CD14-positive monocyte (primary cell): ENCODE measurements at regions not wholly inside any gene's neighbourhood (a gene's known extent, or its start where the extent isn't known, plus 50 kb on each side); places are given as distances from the start of the nearest gene placed in this dataset.

Source experiments
- DNase-seq, 3 donors: peaks; one replicate each; pipeline ENCODE4 v3.0.0-alpha.2; 2011 to 2022
- H2AFZ ChIP-seq: 2 replicates; pipeline ENCODE4 v1.6.0; 2012; ENCODE audit warnings: mild to moderate bottlenecking, low read depth, low read length, inconsistent platforms; ENCODE audit not compliant: insufficient read depth, poor library complexity, severe bottlenecking
- H3K27ac ChIP-seq, 2 donors: 1 replicate in 1 of 2; 2 replicates in 1 of 2; pipeline ENCODE4 v1.5.1; 2012 to 2013; ENCODE audit warnings: low read length in 2 of 2, control low read depth in 1 of 2, inconsistent platforms in 1 of 2, low read depth in 1 of 2, mild to moderate bottlenecking in 1 of 2
- H3K27me3 ChIP-seq, 2 donors: one replicate each; pipeline versions ENCODE4 v1.6.0 to v1.6.1; 2011 to 2013; ENCODE audit warnings: low read length in 2 of 2; ENCODE audit not compliant: control insufficient read depth in 2 of 2, insufficient read depth in 2 of 2
- H3K36me3 ChIP-seq, 2 donors: replicated peaks in 1 of 2; 1 replicate in 1 of 2; 2 replicates in 1 of 2; pipeline versions ENCODE4 v1.5.1 to v1.6.1; 2012 to 2013; ENCODE audit warnings: low read length in 2 of 2, control low read depth in 1 of 2, inconsistent platforms in 1 of 2, mild to moderate bottlenecking in 1 of 2; ENCODE audit not compliant: insufficient read depth in 2 of 2, control insufficient read depth in 1 of 2
- H3K4me1 ChIP-seq, 2 donors: 1 replicate in 1 of 2; 2 replicates in 1 of 2; pipeline versions ENCODE4 v1.5.1 to v1.6.1; 2012 to 2013; ENCODE audit warnings: low read length in 2 of 2, control low read depth in 1 of 2, inconsistent platforms in 1 of 2, mild to moderate bottlenecking in 1 of 2, moderate library complexity in 1 of 2; ENCODE audit not compliant: insufficient read depth in 2 of 2, control insufficient read depth in 1 of 2
- H3K4me2 ChIP-seq: replicated peaks from 2 replicates; pipeline ENCODE3; 2012; ENCODE audit warnings: low read length, moderate library complexity, mild to moderate bottlenecking; ENCODE audit not compliant: poor library complexity, severe bottlenecking; ENCODE audit errors: extremely low read depth
- H3K4me3 ChIP-seq, 3 experiments: fragments of 200-600 bp in 1 of 3; sonication (generic) in 1 of 3; replicated peaks in 1 of 3; 1 replicate in 2 of 3; 2 replicates in 1 of 3; pipeline ENCODE4 v1.5.1; 2011 to 2013; ENCODE audit warnings: low read length in 3 of 3, mild to moderate bottlenecking in 3 of 3, control low read depth in 2 of 3, low read depth in 2 of 3, inconsistent platforms in 1 of 3, moderate library complexity in 1 of 3
- H3K79me2 ChIP-seq: 2 replicates; pipeline ENCODE4 v1.6.0; 2012; ENCODE audit warnings: mild to moderate bottlenecking, control low read depth, inconsistent platforms, low read length, moderate library complexity; ENCODE audit not compliant: insufficient read depth
- H3K9ac ChIP-seq: 2 replicates; pipeline ENCODE4 v1.6.0; 2017; ENCODE audit warnings: low read length, mild to moderate bottlenecking; ENCODE audit not compliant: insufficient read depth, poor library complexity, severe bottlenecking
- H3K9me3 ChIP-seq, 2 donors: replicated peaks in 1 of 2; 1 replicate in 1 of 2; 2 replicates in 1 of 2; pipeline versions ENCODE4 v1.5.1 to v1.6.1; 2012 to 2013; ENCODE audit warnings: low read length in 2 of 2, control low read depth in 1 of 2; ENCODE audit not compliant: control insufficient read depth in 1 of 2, insufficient read depth in 1 of 2
- H4K20me1 ChIP-seq: 2 replicates; pipeline ENCODE4 v1.6.0; 2012; ENCODE audit warnings: mild to moderate bottlenecking, low read length, control low read depth, moderate library complexity; ENCODE audit not compliant: insufficient read depth
- H3K27ac Mint-ChIP-seq, 7 donors: one replicate each; pipeline ENCODE4 v1.8.0; 2020; ENCODE audit warnings: mild to moderate bottlenecking in 7 of 7, mixed read lengths in 7 of 7, moderate library complexity in 6 of 7, inconsistent platforms in 2 of 7
- H3K27me3 Mint-ChIP-seq, 3 donors: one replicate each; pipeline ENCODE4 v1.8.0; 2021 to 2022; ENCODE audit warnings: low read depth in 3 of 3, mild to moderate bottlenecking in 3 of 3, mixed read lengths in 3 of 3, moderate library complexity in 3 of 3, inconsistent platforms in 1 of 3
- H3K36me3 Mint-ChIP-seq, 2 donors: one replicate each; pipeline ENCODE4 v1.8.0; 2020; ENCODE audit warnings: mixed read lengths in 2 of 2, inconsistent platforms in 1 of 2, mild to moderate bottlenecking in 1 of 2
- H3K4me1 Mint-ChIP-seq: one replicate; pipeline ENCODE4 v1.8.0; 2020; ENCODE audit warnings: mild to moderate bottlenecking, mixed read lengths
- H3K4me3 Mint-ChIP-seq, 2 donors: one replicate each; pipeline ENCODE4 v1.8.0; 2020; ENCODE audit warnings: mild to moderate bottlenecking in 2 of 2, mixed read lengths in 2 of 2, moderate library complexity in 1 of 2
- H3K9me3 Mint-ChIP-seq, 7 donors: one replicate each; pipeline ENCODE4 v1.8.0; 2020 to 2022; ENCODE audit warnings: mixed read lengths in 7 of 7, mild to moderate bottlenecking in 6 of 7, moderate library complexity in 6 of 7, inconsistent platforms in 2 of 7
- CTCF ChIP-seq: fragments of 200-600 bp; IDR thresholded peaks from one replicate; pipeline ENCODE4 v1.8.0; 2022; ENCODE audit warnings: antibody characterized with exemption, mild to moderate bottlenecking
- WGBS: methylation state at CpG from one replicate; pipeline ENCODE4 v1.1.5; 2013; ENCODE audit warnings: missing lambda C conversion rate; ENCODE audit not compliant: insufficient coverage; 5-methylcytosine and 5-hydroxymethylcytosine counted together
- intact Hi-C, 2 donors: fragments of 100-400 bp; cut with micrococcal nuclease; formaldehyde crosslinking; loops; one replicate each; pipeline versions ENCODE4 v1.15.0 to v1.15.1; 2023

- WGBS: 80% methylated on average over 1 of the region's 1 CpG
Observed at GRCh38 chr2:147173189-147173581, 671.6 kb upstream of the ACVR2A start.

GRCh38 chr2:147172493-147173188 is 672.2 kb upstream of the ACVR2A start:
- Histone ChIP-seq H3K9ac (no peak overlapping the region), H3K4me3 (no peak overlapping the region), H3K27me3 (no peaks in the 10 kb centered on the region), H3K4me2 (no peak overlapping the region), H2AFZ (no peak overlapping the region), H4K20me1 (no peaks in the 10 kb centered on the region), H3K36me3 (no peaks in the 10 kb centered on the region), H3K27ac (no peak overlapping the region), H3K79me2 (no peaks in the 10 kb centered on the region), H3K4me1 (no peaks in the 10 kb centered on the region), H3K9me3 (no peaks in the 10 kb centered on the region)
- no peaks in the 10 kb centered on the region for H3K36me3 Mint-ChIP-seq
- peaks cover 0 to 12% (median 6%) of the 10 kb centered on the region in 7 donors for H3K9me3 Mint-ChIP-seq
- no peak overlapping the region for H3K27ac Mint-ChIP-seq
- WGBS: 90% methylated on average over 6 of the region's 9 CpGs
- no peak for TF ChIP-seq CTCF
- peaks cover 0 to 2% (median 1%) of the 10 kb centered on the region in 3 donors for H3K27me3 Mint-ChIP-seq
- no peak for DNase-seq
- intact Hi-C loops: no loop called here
- H3K4me3 Mint-ChIP-seq: no peak overlapping the region
- H3K4me1 Mint-ChIP-seq: no peaks in the 10 kb centered on the region

More at GRCh38 chr2:147173189-147173581, 671.6 kb upstream of the ACVR2A start:
- no peaks in the 10 kb centered on the region for H4K20me1 ChIP-seq
- no peaks in the 10 kb centered on the region for H3K27me3 ChIP-seq
- no peak overlapping the region for H3K27ac ChIP-seq
- no peak for TF ChIP-seq CTCF
- H2AFZ ChIP-seq: no peak overlapping the region
- no peak for DNase-seq
- H3K27ac Mint-ChIP-seq: no peak overlapping the region
- H3K4me3 ChIP-seq: no peak overlapping the region
- peaks cover 0 to 2% (median 1%) of the 10 kb centered on the region in 3 donors for H3K27me3 Mint-ChIP-seq
- no peak overlapping the region for H3K4me3 Mint-ChIP-seq
- H3K4me1 Mint-ChIP-seq: no peaks in the 10 kb centered on the region
- no peak overlapping the region for H3K9ac ChIP-seq
- no peaks in the 10 kb centered on the region for H3K36me3 Mint-ChIP-seq
- no peaks in the 10 kb centered on the region for H3K79me2 ChIP-seq
- peaks cover 0 to 12% (median 4%) of the 10 kb centered on the region in 7 donors for H3K9me3 Mint-ChIP-seq
- H3K4me1 ChIP-seq: no peaks in the 10 kb centered on the region
- no peaks in the 10 kb centered on the region for H3K9me3 ChIP-seq
- no peaks in the 10 kb centered on the region for H3K36me3 ChIP-seq
- intact Hi-C loops: no loop called here
- no peak overlapping the region for H3K4me2 ChIP-seq
